Central memory CD8-positive, alpha-beta T cell (primary cell): ENCODE measurements at regions not wholly inside any gene's neighbourhood (a gene's known extent, or its start where the extent isn't known, plus 50 kb on each side); places are given as distances from the start of the nearest gene placed in this dataset.

ENCODE experiments used
- ATAC-seq: fragments of 150-1000 bp; cut with Tn5 transposase; replicated peaks from 2 replicates; pipeline ENCODE4 v1.10.0; 2022; ENCODE audit warnings: mild to moderate bottlenecking, moderate FRiP score, moderate number of reproducible peaks; ENCODE audit not compliant: poor library complexity, severe bottlenecking; ENCODE audit errors: extremely low read depth
- DNase-seq, 2 donors: peaks; one replicate each; pipeline ENCODE4 v3.0.0; 2021; ENCODE audit warnings: low spot score in 2 of 2
- H3K27ac Mint-ChIP-seq: one replicate; pipeline ENCODE4 v1.8.0; 2022; ENCODE audit warnings: low read depth, mild to moderate bottlenecking, moderate library complexity, mixed read lengths
- H3K27me3 Mint-ChIP-seq: one replicate; pipeline ENCODE4 v1.8.0; 2022; ENCODE audit warnings: mixed read lengths
- H3K36me3 Mint-ChIP-seq: one replicate; pipeline ENCODE4 v1.8.0; 2022; ENCODE audit warnings: mild to moderate bottlenecking, moderate library complexity, mixed read lengths; ENCODE audit not compliant: insufficient read depth
- H3K4me1 Mint-ChIP-seq: one replicate; pipeline ENCODE4 v1.8.0; 2022; ENCODE audit warnings: mixed read lengths
- H3K4me3 Mint-ChIP-seq: one replicate; pipeline ENCODE4 v1.8.0; 2022; ENCODE audit warnings: mild to moderate bottlenecking, moderate library complexity, mixed read lengths
- H3K9me3 Mint-ChIP-seq: one replicate; pipeline ENCODE4 v1.8.0; 2022; ENCODE audit warnings: mixed read lengths

DNA sequence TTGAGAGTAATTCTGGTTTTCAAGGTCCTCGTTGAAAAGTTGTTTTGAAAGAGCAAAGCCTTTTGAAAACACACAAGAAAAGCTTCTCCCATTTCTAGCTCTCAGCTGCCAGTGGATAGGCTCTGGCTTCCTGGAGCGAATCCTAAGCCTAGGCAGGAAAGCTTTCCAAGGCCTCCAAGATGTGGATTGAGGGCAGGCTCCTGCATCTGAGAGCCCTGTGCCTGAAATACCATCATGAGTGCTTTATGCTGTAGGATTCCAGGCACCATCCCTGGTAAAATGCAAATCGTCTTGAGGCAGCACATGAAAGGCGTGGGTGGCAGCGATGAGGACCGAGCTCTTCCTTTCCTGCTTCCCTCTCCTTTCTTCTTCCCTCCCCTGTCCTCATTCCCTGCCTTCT is 60.7 kb upstream of the CORO2B start:
- DNase-seq (no peak), ATAC-seq (no peak)
- H3K27me3 Mint-ChIP-seq, result peaks cover 27% of the 10 kb centered on the region
- no peaks in the 10 kb centered on the region for H3K9me3 Mint-ChIP-seq
- H3K4me3 Mint-ChIP-seq, result no peak overlapping the region
- H3K27ac Mint-ChIP-seq, result no peak overlapping the region
- H3K36me3 Mint-ChIP-seq, result no peaks in the 10 kb centered on the region
- no peaks in the 10 kb centered on the region for H3K4me1 Mint-ChIP-seq

DNA sequence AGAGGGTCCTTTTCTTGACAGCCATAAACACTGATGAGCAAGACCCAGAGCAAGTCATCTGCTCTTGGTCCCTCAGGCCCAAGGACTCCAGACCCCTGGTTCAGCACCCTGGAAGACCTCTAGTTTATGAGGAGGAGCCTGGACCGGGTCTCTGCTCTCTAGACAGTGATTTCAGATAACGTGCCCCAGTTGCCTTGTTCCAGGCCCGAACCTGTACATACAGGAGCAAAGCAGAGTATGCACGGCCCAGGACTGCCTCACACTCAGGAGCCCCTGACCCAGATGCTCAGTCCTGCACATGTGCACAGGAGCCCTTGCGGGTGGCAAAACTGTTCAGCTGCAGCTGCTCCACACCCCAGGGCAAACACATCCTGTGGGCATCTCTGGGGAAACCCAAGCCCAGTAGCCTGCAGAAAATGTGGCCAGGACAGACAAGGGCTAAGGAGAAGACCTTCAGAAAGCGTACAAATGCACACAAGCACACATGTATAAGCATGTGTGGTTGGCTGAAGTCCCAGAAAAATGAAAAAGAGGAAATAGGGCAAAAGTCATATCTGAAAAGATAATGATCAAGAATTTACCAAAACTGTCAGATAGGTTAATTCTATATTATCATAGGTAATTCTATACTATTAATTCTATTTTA is 59.9 kb upstream of the CORO2B start:
- H3K27me3 Mint-ChIP-seq, result peaks cover 33% of the 10 kb centered on the region
- ATAC-seq, result no peak
- H3K4me1 Mint-ChIP-seq, result no peaks in the 10 kb centered on the region
- H3K36me3 Mint-ChIP-seq, result no peaks in the 10 kb centered on the region
- no peaks in the 10 kb centered on the region for H3K9me3 Mint-ChIP-seq
- DNase-seq, result no peak
- H3K27ac Mint-ChIP-seq, result no peak overlapping the region
- H3K4me3 Mint-ChIP-seq, result no peak overlapping the region

DNA sequence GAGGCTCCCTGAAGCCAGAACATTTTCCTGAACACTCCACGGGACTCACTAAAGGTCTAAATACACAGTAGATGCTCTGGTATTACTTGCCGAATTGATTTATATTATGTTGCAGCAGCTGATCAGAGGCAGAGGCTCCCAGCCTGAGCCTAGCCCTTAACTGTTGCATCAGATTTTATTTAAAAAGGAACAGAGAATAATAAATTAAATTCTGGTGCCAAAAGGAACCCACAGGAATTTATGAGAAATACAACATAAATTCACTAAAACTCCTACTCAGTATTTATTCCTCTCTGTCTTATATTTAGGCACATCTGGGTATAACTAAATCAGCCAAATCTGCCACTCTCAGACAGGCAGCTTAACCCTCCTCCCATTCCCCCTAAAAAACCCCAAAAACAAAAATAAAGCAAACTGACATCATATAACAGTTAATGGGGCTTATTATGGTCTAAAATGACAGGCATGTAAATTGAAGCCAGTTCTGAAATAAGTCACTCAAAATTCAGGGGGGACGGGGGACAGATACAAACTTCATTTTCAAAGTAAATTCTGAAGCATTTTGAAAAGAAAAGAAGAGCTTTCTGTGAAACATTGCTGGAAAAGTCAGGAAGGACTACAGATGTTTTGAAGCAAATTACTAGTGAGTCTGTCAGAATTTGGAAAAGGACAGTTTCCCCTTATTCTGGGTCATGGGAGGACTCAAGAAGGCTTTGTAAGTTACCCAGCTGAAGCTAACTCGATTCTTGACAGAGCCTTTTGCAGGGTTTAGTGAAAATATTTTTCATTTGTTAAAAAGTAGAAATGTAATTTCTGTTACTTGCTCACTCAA is 53.8 kb upstream of the CORO2B start:
- Mint-ChIP-seq H3K4me1 (peaks cover 9% of the 10 kb centered on the region), H3K4me3 (no peak overlapping the region), H3K27me3 (peaks cover 53% of the 10 kb centered on the region), H3K27ac (no peak overlapping the region), H3K36me3 (no peaks in the 10 kb centered on the region), H3K9me3 (no peaks in the 10 kb centered on the region)
- no peak for ATAC-seq
- no peak for DNase-seq

DNA sequence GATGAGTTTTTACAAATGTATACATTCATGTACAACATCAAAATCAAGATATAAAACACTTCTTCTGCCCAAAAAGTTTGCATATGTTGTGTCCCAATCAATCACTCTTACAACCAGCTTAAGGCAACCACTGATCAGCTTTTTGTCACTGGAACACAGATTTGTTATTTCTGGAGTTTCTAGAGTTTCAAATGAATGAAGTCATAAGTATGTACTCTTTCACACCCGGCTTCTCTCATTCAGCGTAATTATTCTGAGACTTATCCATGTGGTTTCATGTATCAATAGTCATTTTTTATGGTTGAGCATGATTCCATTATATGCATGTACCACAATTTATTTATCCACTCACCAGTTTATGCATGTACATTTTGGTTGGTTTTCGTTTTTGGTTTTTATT is 53.0 kb upstream of the CORO2B start:
- DNase-seq (no peak), ATAC-seq (no peak)
- Mint-ChIP-seq H3K9me3 (no peaks in the 10 kb centered on the region), H3K4me1 (peaks cover 9% of the 10 kb centered on the region), H3K27ac (no peak overlapping the region), H3K27me3 (peaks cover 61% of the 10 kb centered on the region), H3K4me3 (no peak overlapping the region), H3K36me3 (no peaks in the 10 kb centered on the region)

DNA sequence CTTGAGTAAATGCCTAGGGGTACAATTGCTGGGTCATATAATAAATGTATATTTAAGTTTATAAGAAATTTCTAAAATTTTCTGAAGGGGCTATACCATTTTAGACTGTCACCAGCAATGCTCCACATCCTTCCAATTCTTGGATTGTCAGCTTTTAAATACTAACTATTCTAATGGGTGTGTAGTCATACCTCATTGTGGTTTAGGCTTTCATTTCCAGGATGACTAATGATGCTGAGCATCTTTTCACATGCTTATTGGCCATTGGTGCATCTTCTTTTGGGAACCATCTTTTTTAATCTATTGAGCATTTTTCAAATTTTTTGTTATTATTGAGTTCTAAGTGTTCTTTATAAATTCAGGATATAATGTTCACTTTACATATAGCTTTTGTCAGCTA is 52.5 kb upstream of the CORO2B start:
- H3K4me3 Mint-ChIP-seq, result no peak overlapping the region
- ATAC-seq, result no peak
- no peak for DNase-seq
- H3K4me1 Mint-ChIP-seq, result peaks cover 9% of the 10 kb centered on the region
- no peaks in the 10 kb centered on the region for H3K36me3 Mint-ChIP-seq
- peaks cover 65% of the 10 kb centered on the region for H3K27me3 Mint-ChIP-seq
- no peak overlapping the region for H3K27ac Mint-ChIP-seq
- peaks cover 3% of the 10 kb centered on the region for H3K9me3 Mint-ChIP-seq

DNA sequence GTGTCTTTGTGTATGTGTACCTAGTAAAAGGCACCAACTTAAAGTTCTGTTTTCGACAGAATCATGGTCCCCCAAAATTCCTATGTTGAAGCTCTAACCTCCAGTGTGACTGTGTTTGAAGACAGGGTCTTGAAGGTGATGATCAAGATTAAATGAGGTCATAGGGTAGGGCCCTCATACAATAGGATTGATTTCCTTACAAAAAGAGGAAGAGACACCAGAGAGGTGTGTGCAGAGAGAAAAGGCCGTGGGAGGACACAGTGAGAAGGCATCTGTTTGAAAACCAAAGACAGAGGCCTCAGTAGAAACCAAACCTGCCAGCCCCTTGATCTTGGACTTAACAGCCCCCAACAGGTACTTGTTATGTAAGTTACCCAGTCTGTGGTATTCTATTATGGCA is 52.0 kb upstream of the CORO2B start:
- Mint-ChIP-seq H3K27me3 (peaks cover 66% of the 10 kb centered on the region), H3K4me1 (peaks cover 9% of the 10 kb centered on the region), H3K4me3 (no peak overlapping the region), H3K9me3 (peaks cover 6% of the 10 kb centered on the region), H3K36me3 (no peaks in the 10 kb centered on the region), H3K27ac (no peak overlapping the region)
- DNase-seq, result no peak
- ATAC-seq, result no peak

DNA sequence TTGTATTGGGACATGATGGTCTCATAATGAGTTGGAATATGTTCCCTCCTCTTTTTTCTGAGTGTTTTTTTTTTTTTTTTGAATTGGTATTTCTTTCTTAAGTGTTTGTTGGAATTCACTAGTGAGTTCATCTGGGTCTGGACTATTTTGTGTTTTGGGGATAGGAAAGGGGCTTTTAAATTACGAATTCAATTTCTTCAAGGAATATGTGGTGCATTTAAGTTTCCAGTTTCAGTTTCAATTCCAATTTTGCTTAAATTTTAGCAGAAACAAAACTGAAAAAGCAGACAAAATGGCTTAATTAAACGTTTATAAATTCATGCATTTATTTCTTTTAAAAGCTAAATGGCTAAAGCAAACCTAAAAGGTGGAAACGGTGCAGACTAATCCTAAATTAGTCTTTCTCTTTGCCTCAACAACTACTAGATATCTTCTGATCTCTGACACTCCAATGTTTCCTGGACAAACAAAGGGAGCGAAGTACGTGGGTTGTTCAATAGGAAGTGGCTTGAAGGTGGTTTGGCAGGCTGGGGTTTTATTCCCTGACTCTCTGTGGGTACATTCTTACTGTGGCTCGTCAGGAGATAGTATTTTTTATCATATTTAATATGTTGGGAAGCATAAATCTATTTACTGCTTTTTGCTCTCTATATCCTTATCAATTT is 50.0 kb upstream of the CORO2B start:
- ATAC-seq (no peak), DNase-seq (no peak)
- Mint-ChIP-seq H3K4me1 (peaks cover 9% of the 10 kb centered on the region), H3K27me3 (peaks cover 66% of the 10 kb centered on the region), H3K36me3 (no peaks in the 10 kb centered on the region), H3K27ac (no peak overlapping the region), H3K9me3 (peaks cover 20% of the 10 kb centered on the region), H3K4me3 (no peak overlapping the region)
